ENCODE measurements at regions not wholly inside any gene's neighbourhood (a gene's known extent, or its start where the extent isn't known, plus 50 kb on each side); places are given as distances from the start of the nearest gene placed in this dataset.

- POLR2A ChIA-PET, result interaction anchor here (0.6 kb wide), 1 partner anchor 165 kb away, joined by 4 read pairs; no protein-coding TSS in a partner anchor
- no TSS peak for BruUV-seq (replicated peaks)
These were observed 474.4 kb upstream of the MAGEB18 start for GRCh38 chrX:25663701-25664100.

GRCh38 chrX:25665431-25665830 lies 472.7 kb upstream of the MAGEB18 start:
- ChIA-PET CTCF (ENCODE audit: unreplicated experiment) (no interaction called here), POLR2A (no interaction called here)
- Histone ChIP-seq H3K9me3 (ENCODE audit: low read length) (no peaks in the 10 kb centered on the region), H3K36me3 (ENCODE audit: insufficient read depth, low read length) (no peaks in the 10 kb centered on the region), H3K4me2 (ENCODE audit: low read length) (no peak overlapping the region), H3K4me3 (ENCODE audit: low read depth, low read length, poor library complexity, severe bottlenecking) (no peak overlapping the region), H3K79me2 (ENCODE audit: insufficient read depth, low read depth, low read length) (no peaks in the 10 kb centered on the region), H3K4me1 (ENCODE audit: insufficient read depth, low read length, poor library complexity, severe bottlenecking) (no peaks in the 10 kb centered on the region), H3K27ac (ENCODE audit: low read depth, low read length, poor library complexity, severe bottlenecking) (no peak overlapping the region), H2AFZ (ENCODE audit: low read length) (no peak overlapping the region), H3K9me2 (ENCODE audit: insufficient read depth, low read length) (no peaks in the 10 kb centered on the region), H4K20me1 (ENCODE audit: insufficient read depth, low read length) (no peaks in the 10 kb centered on the region)
- DNase-seq (ENCODE audit: low spot score), result no peak
- intact Hi-C loops (cut with micrococcal nuclease; ENCODE audit: unreplicated experiment), result no loop called here
- TF ChIP-seq CTCF (conservative IDR thresholded peaks at IDR 0.05; ENCODE audit: low read length), result no peak
- no TSS peak for BruUV-seq (replicated peaks)

More at GRCh38 chrX:25663701-25664100, 474.4 kb upstream of the MAGEB18 start:
- CTCF ChIA-PET (ENCODE audit: unreplicated experiment), result no interaction called here
- Histone ChIP-seq H3K4me2 (ENCODE audit: low read length) (no peak overlapping the region), H3K9me3 (ENCODE audit: low read length) (no peaks in the 10 kb centered on the region), H4K20me1 (ENCODE audit: insufficient read depth, low read length) (no peaks in the 10 kb centered on the region), H3K27ac (ENCODE audit: low read depth, low read length, poor library complexity, severe bottlenecking) (no peak overlapping the region), H2AFZ (ENCODE audit: low read length) (no peak overlapping the region), H3K79me2 (ENCODE audit: insufficient read depth, low read depth, low read length) (no peaks in the 10 kb centered on the region), H3K4me1 (ENCODE audit: insufficient read depth, low read length, poor library complexity, severe bottlenecking) (no peaks in the 10 kb centered on the region), H3K4me3 (ENCODE audit: low read depth, low read length, poor library complexity, severe bottlenecking) (no peak overlapping the region), H3K9me2 (ENCODE audit: insufficient read depth, low read length) (no peaks in the 10 kb centered on the region), H3K36me3 (ENCODE audit: insufficient read depth, low read length) (no peaks in the 10 kb centered on the region)
- intact Hi-C loops (cut with micrococcal nuclease; ENCODE audit: unreplicated experiment), result no loop called here
- DNase-seq (ENCODE audit: low spot score), result no peak
- no peak for TF ChIP-seq CTCF (conservative IDR thresholded peaks at IDR 0.05; ENCODE audit: low read length)
- no peak for TF ChIP-seq EZH2phosphoT487 (IDR thresholded peaks at IDR 0.05; ENCODE audit: borderline replicate concordance, low read depth, low read length)

- no peak overlapping the region for H3K4me3 ChIP-seq (ENCODE audit: low read depth, low read length, poor library complexity, severe bottlenecking)
- no TSS peak for BruUV-seq (replicated peaks)
- H2AFZ ChIP-seq (ENCODE audit: low read length), result no peak overlapping the region
- no peaks in the 10 kb centered on the region for H3K79me2 ChIP-seq (ENCODE audit: insufficient read depth, low read depth, low read length)
- intact Hi-C loops (cut with micrococcal nuclease; ENCODE audit: unreplicated experiment), result no loop called here
- no peaks in the 10 kb centered on the region for H3K9me2 ChIP-seq (ENCODE audit: insufficient read depth, low read length)
- ChIA-PET CTCF (ENCODE audit: unreplicated experiment) (no interaction called here), POLR2A (interaction anchor here (0.6 kb wide), 1 partner anchor 896 kb away, joined by 3 read pairs; no protein-coding TSS in a partner anchor)
- no peak overlapping the region for H3K4me2 ChIP-seq (ENCODE audit: low read length)
- no peaks in the 10 kb centered on the region for H3K9me3 ChIP-seq (ENCODE audit: low read length)
- H4K20me1 ChIP-seq (ENCODE audit: insufficient read depth, low read length), result no peaks in the 10 kb centered on the region
- H3K4me1 ChIP-seq (ENCODE audit: insufficient read depth, low read length, poor library complexity, severe bottlenecking), result no peaks in the 10 kb centered on the region
- DNase-seq (ENCODE audit: low spot score), result no peak
- TF ChIP-seq EZH2phosphoT487 (IDR thresholded peaks at IDR 0.05; ENCODE audit: borderline replicate concordance, low read depth, low read length) (no peak), CTCF (conservative IDR thresholded peaks at IDR 0.05; ENCODE audit: low read length) (no peak)
- H3K36me3 ChIP-seq (ENCODE audit: insufficient read depth, low read length), result no peaks in the 10 kb centered on the region
- no peak overlapping the region for H3K27ac ChIP-seq (ENCODE audit: low read depth, low read length, poor library complexity, severe bottlenecking)
These were observed 470.5 kb upstream of the MAGEB18 start for GRCh38 chrX:25667681-25668080.
